Endothelial cell of umbilical vein (primary cell): ENCODE measurements at regions not wholly inside any gene's neighbourhood (a gene's known extent, or its start where the extent isn't known, plus 50 kb on each side); places are given as distances from the start of the nearest gene placed in this dataset.

ENCODE experiments used
- BruUV-seq: library from RNA; stranded (reverse); fragments of 400-500 nt; replicated peaks from 2 replicates; lab custom pipeline; 2021; lab: Mats Ljungman, UMichigan
- CTCF ChIA-PET: fragments of 300-600, 350-600 bp; sonication (Branson Sonifier 250); formaldehyde crosslinking; loops from one replicate; lab custom pipeline; 2021; ENCODE audit warnings: antibody characterized with exemption, inconsistent platforms; lab: Charles Lee
- POLR2A ChIA-PET: fragments of 300-600, 350-600 bp; sonication (Branson Sonifier 250); formaldehyde crosslinking; loops from one replicate; lab custom pipeline; 2021; ENCODE audit warnings: antibody characterized with exemption, inconsistent platforms; lab: Charles Lee
- DNase-seq: peaks from one replicate; pipeline ENCODE4 v3.0.0-alpha.2; 2011; ENCODE audit warnings: low read depth, low spot score
- FAIRE-seq: peaks from 2 replicates; lab custom pipeline; 2011; peaks lifted over from hg19 to GRCh38; lab: Jason Lieb, UNC
- H2AFZ ChIP-seq: 2 replicates; pipeline ENCODE4 v1.6.0; 2012; ENCODE audit warnings: low read depth, low read length, control low read depth, inconsistent platforms
- H3K27ac ChIP-seq: 2 replicates; pipeline ENCODE4 v1.5.1; 2011; ENCODE audit warnings: low read depth, mild to moderate bottlenecking, control low read depth, low read length, moderate library complexity; ENCODE audit not compliant: insufficient read depth
- H3K27me3 ChIP-seq, 2 experiments: 2 replicates each; pipeline versions ENCODE4 v1.6.0 to v1.6.1; 2011; ENCODE audit warnings: low read length in 2 of 2, mixed read lengths in 1 of 2; ENCODE audit not compliant: control insufficient read depth in 2 of 2, insufficient read depth in 2 of 2
- H3K36me3 ChIP-seq, 2 experiments: 2 replicates in 1 of 2; 3 replicates in 1 of 2; pipeline ENCODE4 v1.5.1; 2011; ENCODE audit warnings: low read length in 2 of 2, mild to moderate bottlenecking in 1 of 2, moderate library complexity in 1 of 2; ENCODE audit not compliant: control insufficient read depth in 2 of 2, insufficient read depth in 2 of 2; ENCODE audit errors: extremely low read depth in 1 of 2
- H3K4me1 ChIP-seq: 3 replicates; pipeline ENCODE4 v1.5.1; 2011; ENCODE audit warnings: mild to moderate bottlenecking, low read length; ENCODE audit not compliant: control insufficient read depth, insufficient read depth; ENCODE audit errors: extremely low read depth
- H3K4me2 ChIP-seq: 2 replicates; pipeline ENCODE4 v1.6.1; 2011; ENCODE audit warnings: low read length, control low read depth, mixed read lengths; ENCODE audit not compliant: insufficient read depth
- H3K4me3 ChIP-seq, 3 experiments: fragments of 200-600 bp in 1 of 3; sonication (generic), shearing (Covaris generic) in 1 of 3; replicated peaks in 1 of 3; 2 replicates each; pipeline ENCODE4 v1.5.1; 2011 to 2016; ENCODE audit warnings: control low read depth in 3 of 3, low read length in 3 of 3, mild to moderate bottlenecking in 2 of 3, inconsistent platforms in 1 of 3, low read depth in 1 of 3, moderate library complexity in 1 of 3; ENCODE audit not compliant: insufficient read depth in 1 of 3
- H3K79me2 ChIP-seq: 2 replicates; pipeline ENCODE4 v1.6.0; 2012; ENCODE audit warnings: low read length, inconsistent platforms; ENCODE audit not compliant: control insufficient read depth, insufficient read depth
- H3K9ac ChIP-seq: replicated peaks from 2 replicates; pipeline ENCODE3; 2011; ENCODE audit warnings: low read length, control low read depth; ENCODE audit not compliant: insufficient read depth; ENCODE audit errors: extremely low read depth
- H3K9me1 ChIP-seq: replicated peaks from 3 replicates; pipeline ENCODE4 v1.6.0; 2011; ENCODE audit warnings: mild to moderate bottlenecking, low read length; ENCODE audit not compliant: control insufficient read depth, insufficient read depth; ENCODE audit errors: extremely low read depth
- H3K9me3 ChIP-seq: replicated peaks from 2 replicates; pipeline ENCODE4 v1.5.1; 2012; ENCODE audit warnings: low read length, inconsistent platforms; ENCODE audit not compliant: control insufficient read depth, insufficient read depth
- H4K20me1 ChIP-seq: replicated peaks from 2 replicates; pipeline ENCODE3; 2011; ENCODE audit warnings: mild to moderate bottlenecking, low read length; ENCODE audit not compliant: control insufficient read depth, insufficient read depth; ENCODE audit errors: extremely low read depth
- CTCF ChIP-seq, 2 donors: IDR thresholded peaks; 1 replicate in 1 of 2; 2 replicates in 1 of 2; pipeline ENCODE4 v1.5.1; 2011; ENCODE audit warnings: low read length in 2 of 2, mild to moderate bottlenecking in 2 of 2, moderate library complexity in 2 of 2, control low read depth in 1 of 2, inconsistent platforms in 1 of 2, low read depth in 1 of 2; ENCODE audit not compliant: insufficient read depth in 1 of 2; ENCODE audit errors: extremely low read depth in 1 of 2
- EZH2 ChIP-seq: IDR thresholded peaks from 2 replicates; pipeline ENCODE4 v1.6.1; 2012; ENCODE audit warnings: borderline replicate concordance, low read depth, mild to moderate bottlenecking, moderate library complexity, low read length, inconsistent platforms; ENCODE audit not compliant: severe bottlenecking
- FOS ChIP-seq: IDR thresholded peaks from 2 replicates; pipeline ENCODE4 v1.6.1; 2011; ENCODE audit warnings: mild to moderate bottlenecking, low read length, moderate library complexity, borderline replicate concordance; ENCODE audit not compliant: insufficient read depth
- GATA2 ChIP-seq: IDR thresholded peaks from 2 replicates; pipeline ENCODE4 v1.7.0; 2011; ENCODE audit warnings: low read depth, mild to moderate bottlenecking, moderate library complexity, mixed read lengths, low read length; ENCODE audit not compliant: insufficient read length, insufficient read depth
- JUN ChIP-seq: IDR thresholded peaks from 2 replicates; pipeline ENCODE4 v1.6.1; 2011; ENCODE audit warnings: borderline replicate concordance, low read depth; ENCODE audit not compliant: insufficient read length, insufficient read depth
- MAX ChIP-seq: IDR thresholded peaks from 2 replicates; pipeline ENCODE4 v1.6.1; 2011; ENCODE audit not compliant: insufficient read depth, insufficient read length
- MYC ChIP-seq: IDR thresholded peaks from one replicate; pipeline ENCODE4 v1.6.1; 2011; ENCODE audit warnings: mild to moderate bottlenecking, low read depth, low read length
- POLR2A ChIP-seq: IDR thresholded peaks from 2 replicates; pipeline ENCODE4 v1.6.1; 2012; ENCODE audit warnings: low read depth, mild to moderate bottlenecking, control low read depth, low read length
- POLR2AphosphoS5 ChIP-seq: IDR thresholded peaks from 2 replicates; pipeline ENCODE4 v1.6.1; 2012; ENCODE audit warnings: low read depth, mild to moderate bottlenecking, control low read depth, low read length, moderate library complexity; ENCODE audit not compliant: insufficient read depth
- dilution Hi-C: fragments of 300-500 bp; cut with MboI; formaldehyde crosslinking; loops from one replicate; pipeline ENCODE4 v1.15.0; 2019; ENCODE audit warnings: low sequenced_read_pairs; ENCODE audit not compliant: extremely low pct_ligation_motif_present
- intact Hi-C: fragments of 100-400 bp; cut with micrococcal nuclease; formaldehyde crosslinking; loops from one replicate; pipeline ENCODE4 v1.10.0; 2022

GRCh38 chr7:93036807-93037206 is 81.0 kb downstream of the SAMD9 start:
- H3K4me3 ChIP-seq, result no peak overlapping the region
- no peaks in the 10 kb centered on the region for H3K27me3 ChIP-seq
- no peak for DNase-seq
- H3K36me3 ChIP-seq, result no peaks in the 10 kb centered on the region
- BruUV-seq, result no TSS peak
- dilution Hi-C loops, result no loop called here
- no peak overlapping the region for H3K4me2 ChIP-seq
- intact Hi-C loops, result no loop called here
- FAIRE-seq, result no peak
- no peak overlapping the region for H2AFZ ChIP-seq
- H3K79me2 ChIP-seq, result no peaks in the 10 kb centered on the region
- TF ChIP-seq FOS, result no peak
- no peak for TF ChIP-seq JUN
- no peak for TF ChIP-seq POLR2AphosphoS5
- no peak for TF ChIP-seq POLR2A
- no peak for TF ChIP-seq CTCF (IDR thresholded peaks at IDR 0.05; ENCODE audit: extremely low read depth in 1 of 2, insufficient read depth in 1 of 2, low read depth in 1 of 2, low read length in 2 of 2)
- no peak for TF ChIP-seq MYC
- no peak for TF ChIP-seq GATA2
- TF ChIP-seq MAX, result no peak
- no peak for TF ChIP-seq EZH2
- H3K9me3 ChIP-seq, result no peaks in the 10 kb centered on the region
- ChIA-PET POLR2A (no interaction called here), CTCF (interaction anchor here (1.3 to 1.5 kb wide), 3 partner anchors 9 to 25 kb away, joined by 3 to 4 read pairs (median 3); no protein-coding TSS in a partner anchor)
- no peaks in the 10 kb centered on the region for H4K20me1 ChIP-seq
- no peak overlapping the region for H3K9ac ChIP-seq
- no peaks in the 10 kb centered on the region for H3K9me1 ChIP-seq
- H3K27ac ChIP-seq, result no peak overlapping the region
- H3K4me1 ChIP-seq, result no peaks in the 10 kb centered on the region
